Hypothalamus (tissue), 51 donors: ENCODE measurements at regions not wholly inside any gene's neighbourhood (a gene's known extent, or its start where the extent isn't known, plus 50 kb on each side); places are given as distances from the start of the nearest gene placed in this dataset.

Source experiments
- DNase-seq, 51 donors: peaks; one replicate each; lab custom pipeline; 2025; lab: John Stamatoyannopoulos, UW

GRCh38 chr7:115883629-115884028 lies 146.9 kb downstream of the TFEC start:
- no peak for DNase-seq

GRCh38 chr7:115881476-115881875 lies 149.1 kb downstream of the TFEC start:
- no peak for DNase-seq

- DNase-seq, result no peak
Measured at GRCh38 chr7:115879171-115879570, 151.4 kb downstream of the TFEC start.

DNA sequence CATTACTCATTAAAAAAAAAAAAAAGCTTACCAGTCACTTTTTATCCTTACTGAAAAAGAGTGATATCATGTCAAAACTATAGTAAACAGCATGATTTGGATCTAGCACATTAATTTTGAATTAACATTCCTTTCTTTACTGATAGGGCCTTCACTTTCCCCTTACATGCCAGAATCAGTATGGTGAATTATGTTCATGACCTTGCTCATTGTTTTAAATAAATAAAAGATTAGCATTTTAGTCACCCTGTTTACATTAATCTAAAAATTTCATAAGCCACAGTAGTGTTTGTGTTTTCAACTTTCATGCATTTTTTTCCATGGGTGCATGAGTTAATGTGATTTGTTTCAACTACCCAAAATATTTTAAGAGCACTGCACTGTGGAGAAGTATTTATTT lies 160.8 kb downstream of the TFEC start:
- DNase-seq, result no peak

- no peak for DNase-seq
Measured at GRCh38 chr7:115869190-115869589, 161.4 kb downstream of the TFEC start.

- DNase-seq, result no peak
Measured at GRCh38 chr7:115868369-115868768, 162.2 kb downstream of the TFEC start.

- DNase-seq, result no peak
Measured at GRCh38 chr7:115864082-115864481, 166.5 kb downstream of the TFEC start.

GRCh38 chr7:115851291-115851690 lies 179.3 kb downstream of the TFEC start:
- DNase-seq, result no peak

- no peak for DNase-seq
Measured at GRCh38 chr7:115850774-115851173, 179.8 kb downstream of the TFEC start.

GRCh38 chr7:115844857-115845256 lies 185.7 kb downstream of the TFEC start:
- DNase-seq, result no peak

DNA sequence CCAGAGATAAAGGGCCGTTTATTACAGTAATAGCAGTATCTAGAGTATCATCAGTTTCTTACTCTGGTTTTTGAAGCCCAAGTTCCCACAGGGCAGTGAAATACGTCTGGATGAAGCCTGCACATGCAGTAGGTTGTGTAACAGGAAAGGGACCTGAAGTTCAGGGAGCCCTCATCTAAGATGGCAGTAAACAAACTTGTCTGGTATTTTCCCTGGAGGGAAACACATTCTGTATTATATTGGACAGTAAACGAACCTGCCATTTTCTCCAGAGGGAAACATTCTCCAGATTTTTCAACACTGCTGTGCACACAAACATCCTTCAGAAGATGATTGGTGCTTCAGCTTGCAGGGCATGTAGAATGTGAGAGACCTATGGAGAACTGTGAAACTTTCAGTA lies 189.9 kb downstream of the TFEC start:
- DNase-seq, result no peak

DNA sequence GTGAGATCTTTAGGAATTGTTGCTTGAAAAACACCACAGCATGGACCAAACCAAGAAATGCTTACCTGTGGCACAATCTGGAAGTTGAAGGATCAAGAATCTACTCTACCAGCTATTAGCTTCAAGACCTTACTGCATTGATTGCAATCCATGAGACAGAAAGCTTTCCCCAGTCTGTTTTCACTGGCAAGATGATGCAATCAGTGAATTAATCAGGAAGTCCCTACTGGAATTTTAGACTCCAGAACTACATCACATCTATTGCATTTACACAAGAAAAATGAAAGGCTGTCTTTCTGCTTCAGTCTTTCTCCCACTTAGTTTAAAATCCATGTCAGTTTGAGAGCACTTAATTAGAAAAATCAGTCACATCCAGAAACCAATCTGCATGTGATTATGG lies 191.7 kb downstream of the TFEC start:
- DNase-seq, result no peak

DNA sequence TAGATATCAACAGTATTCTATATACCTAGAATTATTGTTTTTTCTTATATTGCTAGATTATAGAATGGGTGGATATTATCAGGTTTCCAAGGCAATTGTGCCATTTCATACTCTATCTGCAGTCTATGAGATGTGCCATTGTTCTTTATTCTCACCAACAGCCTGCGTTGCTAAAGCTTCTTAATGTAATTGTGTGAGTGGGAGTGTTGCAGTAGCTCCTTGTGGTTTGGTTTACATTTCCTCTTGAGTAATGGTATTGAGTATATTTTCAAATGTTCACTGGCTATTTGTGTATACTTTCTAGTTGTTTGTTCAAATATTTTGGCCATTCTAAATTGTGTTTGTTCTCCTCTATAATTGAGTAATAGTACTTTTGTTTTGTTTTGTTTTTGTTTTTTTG lies 199.2 kb downstream of the TFEC start:
- DNase-seq, result no peak

- no peak for DNase-seq
Measured at GRCh38 chr7:115827305-115828045, 203.1 kb downstream of the TFEC start.

DNA sequence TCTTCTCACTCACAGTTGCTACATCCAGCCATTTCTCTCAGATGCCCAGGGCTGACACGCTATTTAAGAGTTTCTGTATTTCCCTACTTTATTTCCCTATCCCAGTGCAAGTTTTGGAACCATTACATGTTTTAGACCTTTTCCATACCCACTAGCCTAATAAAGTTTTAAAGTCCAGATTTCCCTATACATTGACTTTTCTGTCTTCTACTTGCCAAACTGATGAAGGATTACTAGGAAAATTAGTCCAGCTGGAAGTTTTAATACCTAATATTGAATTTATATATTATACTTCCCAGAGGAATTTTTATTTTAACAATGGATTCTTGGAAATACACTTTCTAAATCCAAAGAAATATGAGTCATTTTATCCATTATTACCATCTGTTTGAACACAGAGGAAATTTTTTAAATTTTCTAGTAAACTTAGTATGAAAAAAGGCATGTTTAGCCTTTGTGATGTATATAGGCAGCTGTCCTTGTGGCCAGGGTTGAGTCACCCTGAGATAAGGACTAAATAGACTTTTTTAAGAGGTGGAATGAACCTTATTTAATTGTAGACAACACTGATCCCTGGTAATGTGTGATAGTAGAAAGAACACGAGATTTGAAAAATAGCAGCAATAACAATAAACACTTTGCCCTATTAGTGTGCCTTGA lies 205.0 kb downstream of the TFEC start:
- no peak for DNase-seq

DNA sequence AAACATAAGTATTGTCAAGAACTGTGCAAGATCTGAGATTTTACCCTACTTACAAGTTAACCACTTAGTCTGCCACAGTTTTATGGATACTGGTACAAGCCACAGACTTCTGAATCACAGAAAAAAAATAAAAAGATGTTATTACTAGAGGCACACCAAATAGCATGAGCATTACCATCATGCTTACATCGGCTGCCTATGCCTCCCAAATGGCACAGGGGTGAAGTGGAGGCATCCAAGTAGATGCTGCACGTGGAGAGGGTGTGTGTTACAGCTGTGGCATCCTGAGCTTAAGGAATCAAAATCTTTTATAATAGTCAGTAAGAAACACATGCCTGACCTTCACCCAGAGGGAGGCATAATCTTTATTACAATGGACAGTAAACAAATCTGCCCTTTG lies 207.8 kb downstream of the TFEC start:
- DNase-seq, result no peak

DNA sequence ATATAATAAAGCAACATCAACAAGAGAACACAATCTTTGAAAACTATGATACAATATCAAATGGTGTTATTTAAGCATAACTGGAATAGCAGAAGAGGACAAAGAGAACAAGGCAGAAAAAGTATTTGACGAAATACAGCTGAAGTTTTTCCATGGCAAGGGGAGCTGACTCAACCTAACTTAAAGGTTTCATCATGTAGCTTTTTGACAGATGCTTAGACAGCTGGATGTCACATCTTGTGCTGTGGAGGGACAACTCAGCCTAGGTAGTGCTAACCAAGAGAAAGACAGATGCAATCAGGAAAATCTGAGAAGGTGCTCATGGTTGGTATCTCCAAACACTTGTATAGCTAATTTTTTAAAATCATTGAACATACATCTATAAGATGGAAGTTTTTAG lies 208.2 kb downstream of the TFEC start:
- no peak for DNase-seq

DNA sequence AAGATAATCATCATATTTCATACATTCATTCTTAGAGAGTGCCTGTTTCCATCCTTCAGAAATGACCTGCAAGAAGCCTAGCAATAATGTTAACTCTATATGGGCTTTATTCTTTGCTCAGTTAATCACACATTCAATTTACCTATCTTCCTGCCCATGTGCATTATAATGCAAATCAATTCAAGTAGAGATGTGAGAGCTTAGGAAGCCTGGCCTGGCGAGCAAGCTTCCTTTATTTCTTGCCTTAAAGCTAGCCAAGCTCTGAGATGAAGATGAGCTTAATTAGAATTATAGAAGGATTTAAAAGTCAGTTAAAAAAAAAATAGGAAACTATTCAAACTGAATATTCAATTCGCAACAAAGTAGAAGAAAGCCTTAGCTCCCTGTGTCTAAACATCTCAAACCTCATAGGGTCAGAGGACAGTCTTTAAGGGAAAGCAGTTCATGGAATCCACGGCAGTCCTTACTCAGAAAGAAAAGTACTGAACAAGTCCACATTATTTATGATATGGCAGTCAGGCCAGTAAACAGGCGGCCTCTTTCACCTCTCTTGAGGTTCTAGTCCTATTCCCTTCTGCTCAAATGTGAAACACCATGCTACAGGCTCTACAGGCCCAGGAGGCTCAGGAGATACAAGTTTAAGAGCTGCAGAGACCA lies 214.1 kb downstream of the TFEC start:
- no peak for DNase-seq

- no peak for DNase-seq
Measured at GRCh38 chr7:115812794-115813193, 217.8 kb downstream of the TFEC start.

DNA sequence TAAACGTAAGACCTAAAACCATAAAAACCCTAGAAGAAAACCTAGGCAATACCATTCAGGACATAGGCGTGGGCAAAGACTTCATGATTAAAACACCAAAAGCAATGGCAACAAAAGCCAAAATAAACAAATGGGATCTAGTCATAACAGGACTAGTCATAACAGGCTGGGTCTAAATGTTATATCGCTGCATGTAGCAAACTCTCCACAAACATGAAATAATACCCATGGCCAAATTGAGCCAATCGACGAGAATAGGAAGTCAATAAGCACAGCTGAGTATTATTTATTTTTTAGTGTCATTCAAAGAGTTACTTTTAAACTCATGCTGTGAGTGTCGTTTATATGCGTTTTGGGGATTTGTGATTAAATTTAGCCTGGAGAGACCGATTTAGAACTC lies 225.1 kb downstream of the TFEC start:
- no peak for DNase-seq

DNA sequence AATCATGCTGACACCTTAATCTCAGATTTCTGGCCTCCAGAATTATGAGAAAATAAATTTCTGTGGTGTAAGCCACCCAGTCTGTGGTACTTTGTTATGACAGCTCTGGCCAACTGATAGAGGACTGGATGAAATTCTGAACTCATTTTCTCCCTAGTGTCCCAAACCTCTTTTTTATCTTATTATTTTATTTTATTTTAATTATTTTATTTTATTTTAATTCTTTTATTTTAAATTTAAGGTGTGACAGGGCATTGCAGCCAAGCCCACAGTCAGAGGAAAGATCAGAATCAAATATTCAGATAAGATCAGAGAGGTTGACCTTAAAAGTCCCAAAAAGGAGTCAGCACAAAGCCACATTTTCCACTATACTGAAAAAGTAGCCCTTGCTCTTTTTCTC lies 228.1 kb downstream of the TFEC start:
- DNase-seq, result no peak

GRCh38 chr7:115799430-115799829 lies 231.1 kb downstream of the TFEC start:
- DNase-seq, result no peak
